T1000 (cell line): ENCODE measurements at regions not wholly inside any gene's neighbourhood (a gene's known extent, or its start where the extent isn't known, plus 50 kb on each side); places are given as distances from the start of the nearest gene placed in this dataset.
A peak's percentile ranks its signal among the peaks of the same experiment; 100 is the strongest.

Experiments used
- DNase-seq: peaks from one replicate; lab custom pipeline; 2025; ENCODE audit warnings: mixed read lengths; lab: John Stamatoyannopoulos, UW

DNA sequence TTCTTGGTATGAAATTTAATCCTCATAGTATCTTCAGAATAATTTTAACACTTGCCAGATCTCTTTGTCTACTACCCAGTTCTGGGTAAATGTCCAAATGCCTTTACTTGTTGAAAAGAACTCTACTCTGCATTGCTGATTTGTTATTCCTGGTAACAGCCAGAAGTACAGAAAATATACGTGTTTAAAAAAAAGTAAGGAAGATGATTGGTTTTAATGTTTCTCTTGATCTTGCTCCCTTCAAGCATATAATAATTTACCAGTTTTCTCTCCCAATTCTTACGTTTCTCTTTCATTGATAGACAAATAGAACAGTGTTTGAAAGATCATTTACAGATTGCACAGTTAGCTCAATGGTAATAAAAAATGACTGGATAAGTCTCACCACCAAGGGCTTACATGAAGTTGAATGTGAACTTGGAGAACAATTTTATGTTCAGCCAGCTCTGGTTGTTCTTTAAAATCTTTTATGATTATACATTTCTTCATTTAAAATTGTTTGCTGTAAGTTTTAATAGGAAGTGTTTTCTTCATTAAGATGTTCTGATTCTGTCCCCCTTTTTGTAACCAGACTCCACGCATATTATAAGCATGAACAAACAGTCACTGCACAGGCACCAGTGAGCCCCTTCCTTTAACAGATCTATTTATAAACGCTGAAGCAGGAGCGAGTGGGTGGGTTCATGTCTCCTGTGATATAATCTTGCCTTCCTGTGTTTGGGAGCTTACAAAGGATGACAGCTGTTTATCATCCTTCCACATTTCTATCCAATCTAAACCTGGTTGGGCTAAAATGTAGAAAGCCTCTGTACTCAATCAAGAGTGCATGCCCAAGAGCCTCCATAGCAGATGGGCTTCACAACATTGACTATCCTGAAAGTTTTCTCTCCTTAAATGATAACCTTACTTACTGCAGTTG, 299.5 kb downstream of the PRL start:
- DNase-seq = no peak

DNA sequence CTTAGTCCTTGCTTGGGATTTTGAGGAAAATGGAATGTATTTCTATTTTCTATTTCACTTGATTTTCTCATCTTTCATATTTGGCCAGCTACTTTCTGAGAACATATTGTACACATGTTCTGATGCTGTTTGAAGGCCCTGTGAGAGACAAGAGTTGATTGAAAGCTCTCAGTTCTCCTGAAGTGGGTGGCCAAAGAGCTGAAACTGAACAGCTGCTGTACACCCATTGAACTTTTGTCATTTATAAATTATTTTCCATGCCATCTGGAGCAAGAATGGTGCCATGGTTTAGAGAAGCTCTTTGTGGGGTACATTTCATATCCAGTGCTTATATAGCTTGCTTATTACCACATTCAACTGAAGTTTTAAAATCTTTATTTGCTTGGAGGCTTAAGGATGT, 298.3 kb downstream of the PRL start:
- no peak for DNase-seq

DNA sequence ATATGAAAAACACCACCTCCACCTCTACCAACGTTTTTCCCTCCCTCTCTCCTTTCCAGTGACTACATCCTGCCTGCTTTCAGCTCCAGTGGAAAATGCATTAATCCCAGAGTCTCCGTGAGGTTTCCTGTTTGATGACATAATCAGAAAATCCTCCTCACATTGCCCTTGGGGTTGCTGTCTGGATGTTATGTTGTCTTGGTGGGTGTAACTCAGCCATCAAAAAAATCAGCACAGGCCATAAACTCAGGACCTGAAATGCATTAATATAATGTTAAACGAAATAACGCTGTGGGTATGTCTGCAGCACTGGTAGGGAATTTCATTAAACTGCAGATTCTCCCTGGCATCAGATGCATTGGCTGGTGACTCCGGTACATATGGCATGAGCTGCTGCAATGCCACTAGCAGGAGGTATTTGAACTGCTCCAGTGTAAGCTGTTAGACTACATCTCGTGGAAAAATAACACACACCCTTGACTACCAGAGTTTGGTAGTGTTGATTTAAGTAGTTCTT, 297.8 kb downstream of the PRL start:
- peak; percentile 29 for DNase-seq

DNA sequence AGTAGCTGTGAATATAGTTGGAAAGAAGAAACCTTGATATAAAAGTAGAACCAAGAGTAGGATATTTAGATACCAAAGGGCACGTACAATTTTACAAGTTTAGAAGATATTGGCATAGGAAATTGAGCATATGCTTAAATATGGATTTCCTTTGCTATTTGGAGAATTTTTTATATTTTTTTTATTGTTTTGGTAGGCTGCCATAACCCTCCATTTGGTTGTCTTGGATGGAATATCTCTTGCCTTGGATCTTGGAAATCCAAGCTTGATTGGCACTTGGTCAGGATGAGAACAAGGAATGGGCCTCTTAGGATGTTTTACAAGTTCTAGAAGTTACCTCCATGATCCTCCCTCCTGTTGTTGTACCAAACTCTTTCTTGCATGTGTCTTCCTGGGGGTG, 297.1 kb downstream of the PRL start:
- no peak for DNase-seq

DNA sequence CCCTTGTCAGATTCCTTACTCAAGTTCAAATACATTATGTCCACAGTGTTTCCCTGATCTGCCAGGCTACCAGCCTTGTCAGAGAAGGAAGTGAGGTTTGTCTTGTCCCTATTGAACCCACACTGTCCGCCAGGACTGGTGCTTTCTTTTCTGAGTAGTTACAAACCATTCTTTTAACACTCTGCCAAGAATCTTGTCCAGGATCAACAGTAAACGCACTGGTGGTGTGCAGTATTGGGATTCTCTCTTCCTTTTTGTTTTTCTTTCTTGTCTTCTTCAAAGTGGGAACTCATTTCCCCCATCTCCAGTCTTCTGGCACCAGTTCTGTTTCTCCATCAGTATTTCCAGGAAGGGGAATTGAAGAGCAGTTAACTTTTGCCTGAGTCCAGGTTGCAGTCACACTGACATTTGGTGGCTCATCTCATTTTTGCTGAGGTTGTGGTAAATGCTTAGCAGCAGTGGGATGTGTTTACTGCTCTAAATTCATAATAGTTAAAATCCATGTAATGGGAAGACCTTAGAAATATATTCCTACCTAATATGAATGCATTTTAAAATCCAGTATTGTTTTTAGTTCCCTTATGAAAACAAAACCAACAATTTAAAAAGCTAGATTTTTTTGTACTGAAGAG, 295.3 kb downstream of the PRL start:
- DNase-seq = no peak

DNA sequence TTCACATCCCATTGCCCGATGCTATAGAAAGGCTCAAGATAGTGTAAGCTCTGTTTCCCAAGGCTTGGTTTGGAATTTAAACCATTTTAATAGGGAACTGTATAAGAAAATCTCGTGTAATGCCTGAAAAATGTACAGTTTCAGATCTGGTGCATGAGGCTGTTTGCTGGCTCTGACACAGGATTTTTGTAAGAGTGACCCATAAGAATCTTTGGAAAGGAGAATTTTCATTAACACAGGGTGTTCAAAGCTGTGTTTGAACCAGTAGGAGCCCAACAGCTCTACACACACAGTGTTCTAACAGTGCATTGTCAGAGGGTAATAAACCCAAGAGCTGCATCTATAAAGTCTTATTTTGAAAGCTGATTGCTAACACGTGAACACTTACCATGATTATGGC, 293.5 kb downstream of the PRL start:
- no peak for DNase-seq

DNA sequence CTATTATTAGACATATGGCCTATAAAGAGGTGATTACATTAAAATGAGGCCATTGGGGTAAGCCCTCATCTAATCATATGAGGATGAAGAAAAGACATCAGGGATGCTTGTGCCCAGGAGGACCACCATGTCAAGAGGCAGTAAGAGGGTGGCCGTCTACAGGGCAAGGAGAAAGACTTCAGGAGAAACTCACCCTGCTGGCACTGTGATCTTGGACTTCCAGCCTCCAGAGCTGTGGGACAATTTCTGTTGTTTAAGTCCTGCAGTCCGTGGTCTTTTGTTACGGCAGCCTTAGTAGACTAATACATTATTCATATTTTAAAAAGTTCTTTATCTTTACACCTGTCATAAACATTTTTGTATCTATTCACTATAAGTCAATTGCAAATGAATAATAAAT, 290.0 kb downstream of the PRL start:
- DNase-seq = no peak

DNA sequence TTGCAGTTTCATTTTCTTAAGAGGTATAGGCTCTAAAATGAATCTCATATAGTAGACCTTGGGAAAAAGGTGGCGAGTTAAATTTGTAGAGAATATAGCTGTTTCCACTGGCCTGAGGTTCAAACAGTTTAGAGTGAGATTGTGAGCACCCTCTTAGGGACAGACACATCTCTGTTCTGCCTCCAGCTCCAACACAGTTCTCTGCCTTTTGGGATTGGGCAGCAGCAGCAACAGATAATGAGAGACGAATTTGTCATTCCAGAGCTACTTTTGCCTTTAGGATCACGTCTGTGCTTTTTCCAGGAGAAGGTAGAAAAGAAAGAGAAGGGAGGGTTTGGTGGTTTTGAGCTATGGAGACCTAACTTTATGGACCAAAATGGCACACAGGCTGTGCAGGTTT, 289.4 kb downstream of the PRL start:
- no peak for DNase-seq

DNA sequence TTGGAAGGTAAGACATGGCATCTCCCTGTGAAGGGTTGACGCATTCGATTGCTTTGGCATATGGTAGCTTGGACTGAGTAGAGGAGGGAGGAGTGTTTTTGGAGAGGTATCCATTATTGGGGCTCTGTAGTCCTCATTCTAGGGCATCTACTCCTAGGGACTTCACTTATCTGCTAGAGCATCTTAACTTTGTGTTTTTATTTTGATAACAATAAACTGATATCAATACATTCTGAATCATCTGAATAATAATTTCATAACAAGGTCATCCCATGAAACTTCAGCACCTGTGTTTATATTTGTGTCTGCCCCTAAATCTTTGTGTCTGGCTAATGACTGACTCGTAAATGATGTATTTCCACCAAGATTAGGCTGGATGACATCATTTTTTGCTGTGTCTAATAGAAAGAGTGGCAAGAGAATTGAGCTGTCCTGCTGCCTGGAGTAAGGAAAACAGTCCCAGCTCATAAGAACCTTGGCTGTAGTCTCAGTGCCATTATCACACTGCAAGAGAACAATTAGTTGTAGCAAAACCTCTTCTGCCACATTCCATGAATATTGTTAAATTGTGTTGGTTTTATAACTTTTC, 288.5 kb downstream of the PRL start:
- DNase-seq = no peak

DNA sequence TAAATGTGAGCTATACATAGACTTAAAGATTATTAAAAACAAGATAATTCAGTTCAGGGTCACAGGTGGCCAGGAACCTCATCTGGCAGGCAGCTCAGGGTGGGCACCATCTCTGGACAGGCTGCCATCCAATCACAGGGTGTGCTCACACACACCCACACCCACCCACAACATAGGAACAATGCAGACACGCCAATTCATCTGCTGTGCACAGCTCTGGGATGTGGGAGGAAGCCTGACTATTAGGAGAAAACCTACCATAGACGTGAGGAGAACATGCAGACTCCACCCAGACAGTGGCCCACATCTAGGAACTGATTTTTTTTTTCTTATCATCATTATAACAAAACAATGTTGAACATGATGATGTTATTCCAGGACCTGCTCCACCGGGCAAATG, 286.7 kb downstream of the PRL start:
- DNase-seq = no peak

DNA sequence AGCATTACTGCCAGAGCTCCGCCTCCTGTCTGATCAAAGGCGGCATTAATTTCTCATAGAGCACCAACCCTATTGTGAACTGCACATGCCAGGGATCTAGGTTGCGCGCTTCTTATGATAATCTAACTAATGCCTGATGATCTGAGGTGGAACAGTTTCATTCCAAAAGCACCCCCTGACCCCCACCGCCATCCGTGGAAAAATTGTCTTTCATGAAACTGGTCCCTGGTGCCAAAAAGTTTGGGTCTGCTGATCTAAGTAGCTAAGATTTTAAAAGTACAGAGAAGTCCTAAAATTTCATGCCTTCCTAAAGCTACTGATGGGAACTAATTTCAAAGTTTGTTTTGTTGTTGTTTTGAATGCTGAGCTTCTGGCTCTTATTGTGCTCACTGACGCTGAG, 281.6 kb downstream of the PRL start:
- DNase-seq = no peak

DNA sequence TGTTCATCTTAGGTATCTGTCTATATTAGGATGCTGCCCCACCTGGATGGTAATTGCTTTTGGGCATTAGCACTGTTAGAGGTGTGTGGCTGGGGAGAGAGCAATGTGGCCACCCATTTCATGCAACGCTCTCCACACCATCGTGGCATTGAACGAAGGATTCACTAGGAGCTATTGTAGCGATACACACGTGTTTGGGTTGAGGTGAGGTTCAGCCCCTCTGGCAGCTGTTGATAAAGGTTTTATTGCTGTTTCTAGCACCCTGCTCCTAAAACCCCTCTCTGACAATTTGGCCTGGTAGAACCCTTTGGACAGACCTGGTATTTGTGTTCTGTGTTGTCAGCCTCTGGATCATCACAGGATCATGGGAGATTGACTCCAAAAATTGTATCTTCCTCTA, 280.9 kb downstream of the PRL start:
- DNase-seq = no peak

DNA sequence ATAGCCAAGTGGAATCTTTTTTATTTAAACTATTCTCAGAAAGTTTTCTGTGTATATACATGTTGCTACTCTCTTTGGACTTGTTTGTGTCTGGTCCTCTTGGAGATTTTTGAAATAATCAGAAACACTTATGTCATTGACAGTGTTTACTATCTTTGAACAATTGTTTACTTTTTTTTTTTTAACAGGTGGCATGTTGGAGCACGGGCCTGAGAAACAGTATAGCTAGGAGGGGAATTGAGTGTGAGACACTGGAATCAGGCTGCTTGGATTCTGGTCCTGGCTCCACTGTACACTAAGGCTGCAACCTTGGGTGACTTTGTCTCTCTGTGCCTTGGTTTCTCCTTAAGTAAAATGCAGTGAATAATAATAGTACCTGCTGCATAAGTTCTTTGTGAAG, 279.6 kb downstream of the PRL start:
- DNase-seq = no peak

DNA sequence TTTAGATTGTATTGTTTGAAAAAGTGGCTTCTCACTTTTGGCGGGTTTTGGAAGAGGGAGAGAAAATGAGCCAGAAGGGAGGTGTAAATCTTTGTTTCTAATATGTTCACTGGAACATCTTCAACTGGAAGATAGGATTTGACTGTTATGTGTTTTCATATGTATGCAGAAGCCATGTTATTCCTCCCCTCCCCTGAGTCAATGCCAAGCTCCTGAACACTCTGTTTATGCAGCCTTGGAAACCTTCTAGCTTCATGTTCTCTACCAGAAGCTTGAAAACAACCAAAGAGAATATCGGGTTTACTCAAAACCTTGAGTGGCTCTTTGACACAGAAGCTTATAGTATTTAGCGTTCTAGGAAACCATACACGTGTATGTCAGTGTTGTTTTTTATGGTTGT, 279.1 kb downstream of the PRL start:
- DNase-seq = no peak

DNA sequence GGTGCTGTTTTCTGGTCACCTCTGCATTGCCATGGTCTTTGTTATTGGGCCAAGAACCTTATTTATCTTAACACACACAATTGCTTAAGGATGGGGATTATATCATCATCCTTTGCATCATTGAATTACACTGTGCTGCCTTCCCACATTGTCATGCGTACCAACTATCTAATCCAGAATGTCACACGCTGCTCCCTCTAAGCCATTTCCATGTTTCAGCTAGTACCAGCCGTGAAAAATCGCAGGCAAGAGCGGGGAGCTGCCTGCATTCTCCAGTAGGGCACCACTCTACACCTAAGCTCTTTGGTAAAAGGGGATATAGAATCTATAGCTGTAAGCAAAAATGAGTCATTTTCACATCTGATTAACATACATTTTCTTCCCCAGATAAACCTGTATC, 277.0 kb downstream of the PRL start:
- no peak for DNase-seq

DNA sequence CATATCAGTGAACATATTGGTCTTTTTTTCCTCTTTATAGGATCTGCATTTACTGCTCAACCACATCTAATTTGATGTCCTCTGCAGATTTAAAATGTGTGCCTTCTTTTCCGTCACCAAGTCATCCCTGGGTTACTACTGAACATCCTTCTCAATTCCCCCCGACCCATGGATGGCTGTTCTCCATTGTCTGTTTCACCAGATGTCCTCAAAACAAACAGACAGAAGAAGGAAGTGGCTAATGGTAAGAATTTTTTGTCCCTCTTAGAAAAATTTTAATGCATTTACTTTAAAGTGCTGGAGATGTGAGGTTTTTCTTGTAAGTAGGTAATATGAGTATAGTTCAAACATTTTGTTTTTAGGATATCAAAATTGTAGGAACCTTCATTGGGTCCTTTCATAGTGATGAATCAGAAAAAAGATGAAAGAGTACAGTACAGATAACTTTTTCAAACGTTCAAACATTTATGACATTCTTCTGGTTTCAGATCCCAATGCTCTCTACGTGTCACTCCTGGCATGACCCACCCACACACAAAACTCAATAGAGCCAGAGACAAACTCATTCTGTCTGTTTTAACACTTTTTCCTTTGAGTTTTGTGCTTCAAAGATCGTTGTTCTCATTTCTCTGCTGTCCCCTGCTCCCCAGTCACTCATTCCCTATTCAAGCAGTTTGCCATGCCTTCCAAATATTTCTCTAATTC, 276.4 kb downstream of the PRL start:
- DNase-seq = no peak

DNA sequence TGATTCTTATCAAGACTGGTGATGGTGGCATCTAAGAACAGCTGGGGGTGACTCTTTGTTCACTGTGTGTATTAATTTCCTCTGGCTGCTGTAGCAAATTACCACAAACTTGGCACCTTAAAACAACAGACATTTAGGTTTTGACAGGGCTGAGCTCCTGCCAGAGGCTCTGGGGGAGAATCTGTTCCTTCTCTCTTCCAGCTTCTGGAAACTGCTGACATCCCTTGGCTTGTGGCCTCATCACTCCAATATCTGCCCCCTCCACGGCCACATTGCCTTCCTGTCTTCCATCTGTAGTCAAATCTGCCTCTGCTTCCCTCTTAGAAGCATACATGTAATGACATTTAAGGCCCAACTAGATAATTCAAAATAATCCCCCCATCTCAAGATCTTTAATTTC, 274.9 kb downstream of the PRL start:
- no peak for DNase-seq

DNA sequence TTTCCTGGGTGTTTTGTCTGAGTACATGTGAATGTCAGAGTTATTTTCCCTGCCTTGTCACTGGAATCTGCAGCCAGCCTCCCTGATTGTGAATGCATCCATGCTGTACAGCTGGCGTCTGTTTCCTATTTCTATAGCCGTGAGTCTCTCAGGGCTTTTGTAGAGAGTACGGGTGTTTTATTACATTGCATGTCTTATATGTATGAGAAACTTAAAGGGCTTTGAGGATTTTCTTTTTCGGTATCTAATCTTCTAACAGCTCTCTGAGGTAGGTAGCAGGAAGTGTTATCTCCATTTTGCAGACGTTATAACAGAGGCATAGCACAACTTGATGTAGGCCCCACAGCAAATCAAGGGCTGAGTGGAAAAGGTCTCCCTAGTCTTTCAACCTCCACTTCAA, 272.9 kb downstream of the PRL start:
- DNase-seq = no peak

DNA sequence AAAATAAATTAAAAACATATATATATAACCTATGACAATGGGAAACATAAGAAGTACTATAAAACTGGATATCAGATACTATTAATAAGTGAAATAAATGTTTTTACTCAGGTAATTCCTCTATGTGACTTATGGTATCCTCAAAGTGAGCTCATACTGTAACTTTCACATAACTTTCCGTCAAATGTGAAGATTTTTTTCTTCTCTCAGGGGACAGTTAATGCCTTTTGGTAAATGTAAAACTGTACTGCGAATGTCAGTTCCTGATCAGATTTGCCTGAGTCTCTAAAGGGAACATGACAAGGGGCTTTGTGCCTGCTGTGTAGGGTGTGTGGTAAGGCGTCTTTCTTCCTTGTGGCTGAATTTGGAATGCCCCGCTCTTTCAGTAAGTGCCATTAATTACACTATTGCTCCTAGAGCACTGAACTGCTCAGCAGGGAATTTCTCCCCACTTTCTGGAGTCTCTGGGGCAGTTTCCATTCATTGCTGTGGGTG, 271.8 kb downstream of the PRL start:
- DNase-seq = no peak

DNA sequence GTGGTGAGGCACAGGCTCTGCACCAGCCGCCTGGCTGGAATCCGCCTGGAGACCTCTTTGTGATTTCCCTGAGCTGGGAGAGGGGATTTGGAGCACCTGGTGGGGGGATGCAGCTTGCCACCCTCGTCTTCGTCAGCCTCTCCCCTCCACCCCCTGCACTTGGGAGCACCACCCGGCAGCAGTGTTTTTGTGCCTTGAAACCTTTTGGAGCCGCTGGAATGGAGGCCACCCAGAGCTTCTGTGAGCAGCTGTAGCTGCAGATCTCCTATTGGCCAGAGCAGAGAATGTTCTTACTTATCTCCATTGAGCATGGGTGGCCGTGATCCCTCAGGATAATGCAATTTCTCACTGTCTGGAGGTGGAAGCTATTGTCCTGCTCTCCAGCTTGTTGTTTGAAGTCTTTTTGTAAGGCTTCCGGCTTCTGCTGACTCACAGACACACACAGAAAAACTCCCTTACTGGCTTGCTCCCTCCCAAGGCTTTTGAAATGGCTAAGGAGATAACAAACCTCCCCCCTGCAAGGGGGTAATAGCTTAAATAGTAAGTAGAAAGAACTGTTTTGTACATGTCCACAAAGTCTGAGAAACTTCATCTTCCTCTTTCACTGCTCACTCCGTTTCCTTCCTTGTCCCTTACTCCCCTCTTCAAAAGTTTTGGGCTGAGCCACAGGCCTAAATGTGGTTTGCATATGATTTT, 271.2 kb downstream of the PRL start:
- no peak for DNase-seq

DNA sequence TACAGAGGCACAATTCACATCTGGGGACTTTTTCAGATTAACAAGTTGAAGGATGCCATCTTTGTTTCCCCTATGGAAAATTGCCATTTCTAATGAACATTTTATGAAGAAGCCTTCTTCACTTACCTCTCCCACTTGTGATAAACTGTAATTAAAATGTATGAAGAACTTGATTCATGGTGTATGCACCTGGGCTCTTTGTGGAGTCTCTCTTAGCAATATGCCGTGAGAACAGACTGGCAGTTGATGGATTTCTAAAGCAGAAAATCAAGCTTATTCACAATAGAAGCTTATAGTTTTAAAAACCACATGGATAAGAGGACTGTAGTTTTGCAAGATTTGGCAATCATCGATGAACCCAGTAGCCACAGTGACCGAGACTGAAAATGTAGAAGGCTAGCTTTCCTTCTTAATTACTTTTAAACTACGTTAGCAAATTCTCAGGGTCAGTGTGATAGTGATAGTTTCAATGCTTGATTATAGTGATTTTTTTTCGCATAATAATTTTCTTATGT, 270.6 kb downstream of the PRL start:
- DNase-seq = no peak
